HG03175 (cell line): ENCODE measurements at regions not wholly inside any gene's neighbourhood (a gene's known extent, or its start where the extent isn't known, plus 50 kb on each side); places are given as distances from the start of the nearest gene placed in this dataset.

Experiments
- ATAC-seq: cut with Tn5 transposase; IDR thresholded peaks from one replicate; pipeline ENCODE4 v1.9.1; 2021; ENCODE audit warnings: mild to moderate bottlenecking, moderate library complexity; ENCODE audit not compliant: unreplicated experiment

DNA sequence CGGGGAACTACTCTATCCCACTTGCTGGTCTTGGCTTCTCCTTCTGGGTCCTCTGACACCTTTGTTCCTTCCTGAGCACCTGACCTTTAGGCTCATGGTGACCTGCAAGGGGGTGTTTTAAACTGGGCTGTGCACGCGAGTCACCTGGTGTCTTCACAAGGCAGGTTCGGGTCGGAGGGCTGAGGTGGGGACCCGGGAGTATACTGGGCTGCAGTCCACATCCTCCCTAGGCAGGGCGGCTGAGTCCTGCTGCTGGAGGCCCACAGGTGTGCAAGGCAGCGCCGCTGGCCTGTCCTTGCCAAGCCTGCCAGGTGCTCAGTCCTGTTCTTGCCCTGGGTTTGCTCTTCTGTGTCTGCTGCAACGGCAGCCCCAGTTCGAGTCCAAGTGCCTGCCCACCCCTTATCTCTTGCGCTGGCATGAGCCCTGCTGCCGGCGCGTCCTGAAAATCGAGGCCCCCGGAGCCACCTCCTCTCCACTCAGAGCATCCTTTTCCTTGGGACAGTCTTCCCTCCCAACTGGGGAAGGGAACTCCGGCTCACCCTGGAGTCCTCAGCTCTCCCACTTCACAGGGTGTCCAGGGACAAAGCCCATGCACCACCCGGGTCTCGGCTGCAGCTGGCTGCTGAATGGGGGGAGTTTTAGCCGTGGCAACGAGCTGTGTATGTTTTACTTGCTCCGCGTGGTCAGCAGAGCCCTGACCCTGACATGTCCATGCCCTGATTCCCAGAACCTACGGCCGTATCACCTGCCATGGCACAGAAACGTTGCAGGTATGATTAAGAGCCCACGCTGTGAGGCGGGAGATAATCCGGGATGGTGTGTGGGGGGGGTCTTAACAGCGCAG is 193.5 kb downstream of the TEX29 start:
- no peak for ATAC-seq

DNA sequence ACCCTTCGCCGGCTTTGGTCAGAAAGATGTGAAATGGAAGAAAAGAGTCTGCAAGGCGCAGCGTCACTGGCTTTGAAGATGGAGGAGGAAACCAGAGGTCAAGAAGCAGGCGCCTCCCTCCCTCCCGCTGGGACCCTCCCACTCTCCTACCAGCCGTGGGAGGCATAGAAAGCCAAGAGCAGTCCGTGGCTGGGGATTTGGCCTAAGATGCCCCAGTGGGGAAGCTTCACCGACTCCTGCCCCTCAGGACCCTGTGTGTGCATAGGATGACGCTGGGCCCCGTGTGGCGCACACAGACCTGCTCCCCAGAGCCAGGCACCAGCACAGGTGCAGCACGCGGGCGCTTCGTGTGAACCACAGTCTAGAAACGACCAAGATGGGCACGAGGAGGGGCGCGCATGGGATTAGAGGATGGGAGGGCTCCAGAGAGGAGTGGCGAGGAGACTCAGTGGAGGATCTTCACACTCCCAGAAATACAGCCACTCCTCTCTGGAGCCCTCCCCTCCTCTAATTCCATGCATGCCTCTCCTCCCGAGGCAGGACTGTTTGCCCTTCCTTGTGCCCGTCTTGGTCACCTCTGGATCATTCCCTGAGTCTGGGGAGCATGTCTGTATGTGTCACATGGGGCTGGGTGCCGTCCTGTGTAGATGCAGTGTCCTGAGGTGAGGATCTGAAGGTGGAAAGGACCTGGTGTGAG is 194.3 kb downstream of the TEX29 start:
- ATAC-seq = no peak

DNA sequence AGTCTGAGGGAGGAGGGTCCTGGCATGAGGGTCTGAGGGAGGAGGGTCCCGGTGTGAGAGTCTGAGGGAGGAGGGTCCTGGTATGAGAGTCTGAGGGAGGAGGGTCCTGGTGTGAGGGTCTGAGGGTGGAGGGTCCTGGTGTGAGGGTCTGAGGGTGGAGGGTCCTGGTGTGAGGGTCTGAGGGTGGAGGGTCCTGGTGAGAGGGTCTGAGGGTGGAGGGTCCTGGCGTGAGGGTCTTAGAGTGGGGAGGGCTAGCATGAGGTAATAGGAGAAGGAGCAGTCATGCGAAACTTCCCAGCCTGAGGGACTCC is 194.8 kb downstream of the TEX29 start:
- ATAC-seq = no peak

DNA sequence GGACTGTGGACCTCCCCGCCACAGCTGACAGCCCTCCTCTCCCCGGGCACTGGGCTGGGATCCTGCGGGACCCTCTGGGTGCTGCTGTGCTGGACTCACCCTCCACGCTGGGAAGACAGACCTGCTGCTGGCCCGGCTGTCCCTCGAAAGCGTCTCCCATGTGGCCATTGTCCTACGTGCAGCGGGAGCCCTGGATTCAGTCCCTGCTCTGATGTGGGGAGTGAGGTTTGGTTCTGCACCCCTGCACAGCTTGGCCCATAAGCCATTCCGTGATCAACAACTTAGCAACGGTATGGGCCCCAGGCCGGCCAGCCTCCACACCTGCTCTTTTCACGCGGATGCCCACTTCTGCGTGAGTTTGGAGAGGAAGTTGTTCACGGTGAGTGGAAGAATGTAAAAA is 195.2 kb downstream of the TEX29 start:
- ATAC-seq = no peak

DNA sequence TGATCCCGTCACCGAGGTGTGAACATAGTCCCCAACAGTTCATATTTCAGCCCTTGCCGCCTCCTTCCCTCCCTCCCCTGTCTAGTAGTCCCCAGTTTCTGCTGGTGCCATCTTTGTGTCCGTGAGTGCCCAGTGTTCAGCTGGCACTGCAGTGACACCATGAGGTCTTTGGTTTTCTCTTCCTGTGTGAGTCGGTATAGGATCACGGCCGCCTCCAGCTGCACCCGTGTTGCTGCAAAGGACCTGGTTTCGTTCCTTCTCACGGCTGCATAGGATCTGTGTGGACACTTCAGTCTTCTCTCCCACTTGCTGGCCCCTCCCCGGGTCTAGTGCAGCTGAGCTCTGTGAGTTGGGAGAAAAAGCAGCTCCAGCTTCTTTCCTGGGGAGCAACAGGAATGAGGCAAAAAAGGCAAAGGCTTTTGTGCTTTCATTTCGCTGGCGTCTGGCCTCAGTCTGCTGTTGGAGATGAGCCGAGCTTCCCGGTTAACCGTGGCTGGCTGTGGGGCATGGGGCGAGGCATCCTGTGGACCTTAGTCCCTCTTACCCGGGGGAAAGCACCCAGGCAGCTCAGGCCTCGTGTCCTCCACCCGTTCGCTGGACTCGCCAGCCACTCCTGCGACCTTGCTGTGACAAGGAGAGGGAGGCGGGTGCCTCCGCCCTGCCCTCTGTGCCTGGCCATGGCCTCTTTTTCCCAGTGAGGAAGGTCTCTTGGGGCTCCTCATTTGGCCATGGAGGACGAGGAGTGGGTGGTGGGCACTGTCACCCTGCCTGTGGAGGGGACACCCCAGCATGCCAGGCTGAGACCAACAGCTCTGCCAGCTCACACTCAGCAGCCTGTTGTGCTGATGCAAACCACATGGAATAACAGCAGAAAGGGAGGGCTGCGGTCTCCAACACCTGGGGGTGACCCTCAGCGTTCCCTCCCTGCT is 196.5 kb downstream of the TEX29 start:
- ATAC-seq = no peak

DNA sequence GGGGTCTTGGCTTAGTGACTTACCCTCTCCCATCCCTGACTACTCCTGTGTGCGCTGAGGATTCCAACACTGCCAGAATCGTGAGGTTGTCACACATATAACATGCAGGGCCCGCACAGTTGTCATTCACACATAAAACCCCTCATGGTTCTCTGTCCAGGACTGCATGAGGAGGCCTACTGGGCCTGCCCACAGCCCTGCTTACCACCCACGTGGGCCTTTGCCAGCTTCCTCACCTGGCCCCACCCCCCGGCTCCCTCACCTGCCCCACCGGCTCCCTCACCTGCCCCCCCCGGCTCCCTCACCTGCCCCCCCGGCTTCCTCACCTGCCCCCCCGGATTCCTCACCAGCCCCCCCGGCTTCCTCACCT is 197.2 kb downstream of the TEX29 start:
- no peak for ATAC-seq

DNA sequence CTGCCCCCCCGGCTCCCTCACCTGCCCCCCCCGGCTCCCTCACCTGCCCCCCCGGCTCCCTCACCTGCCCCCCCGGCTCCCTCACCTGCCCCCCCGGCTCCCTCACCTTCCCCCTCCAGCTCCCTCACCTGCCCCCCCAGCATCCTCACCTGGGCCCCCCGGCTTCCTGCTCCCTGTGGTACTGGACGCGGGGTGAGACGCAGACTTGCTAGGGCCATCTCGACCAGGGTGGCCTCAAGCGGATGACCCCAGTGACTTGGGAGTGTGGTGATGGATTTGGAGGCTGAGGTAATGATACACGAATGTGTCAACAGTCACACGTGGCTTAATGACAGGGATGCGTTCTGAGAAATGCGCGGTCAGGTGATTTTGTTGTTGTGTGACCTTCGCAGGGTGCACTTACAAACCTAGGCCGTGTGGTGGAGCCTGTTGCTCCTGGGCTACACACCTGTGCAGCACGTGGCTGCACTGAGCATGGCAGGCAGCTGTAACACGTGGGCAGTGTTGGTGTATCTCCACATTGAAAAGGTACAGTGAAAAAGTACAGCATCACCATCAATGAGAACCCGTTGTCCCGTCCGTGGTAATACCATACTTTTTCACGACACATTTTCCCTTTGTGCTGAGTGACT is 197.8 kb downstream of the TEX29 start:
- no peak for ATAC-seq

DNA sequence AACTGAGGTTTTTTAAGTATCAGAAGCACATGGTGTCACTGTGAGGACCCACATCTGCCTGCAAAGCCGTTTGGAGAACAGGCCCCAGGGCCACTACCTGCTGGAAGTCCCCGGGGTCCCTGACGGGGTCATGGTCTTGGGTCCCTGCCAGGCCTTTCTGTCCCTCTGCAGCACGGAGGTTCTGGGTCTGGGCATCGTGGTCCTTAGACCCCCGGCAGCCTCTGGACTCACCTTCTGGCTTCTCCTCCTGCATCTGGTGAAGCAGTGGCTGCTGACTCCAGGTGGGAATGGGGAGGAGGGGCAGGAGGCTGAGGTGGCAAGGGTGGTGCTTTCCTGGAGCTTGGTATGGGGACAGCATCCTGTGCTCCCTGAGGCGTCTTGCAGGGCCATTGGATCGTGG is 198.6 kb downstream of the TEX29 start:
- no peak for ATAC-seq

DNA sequence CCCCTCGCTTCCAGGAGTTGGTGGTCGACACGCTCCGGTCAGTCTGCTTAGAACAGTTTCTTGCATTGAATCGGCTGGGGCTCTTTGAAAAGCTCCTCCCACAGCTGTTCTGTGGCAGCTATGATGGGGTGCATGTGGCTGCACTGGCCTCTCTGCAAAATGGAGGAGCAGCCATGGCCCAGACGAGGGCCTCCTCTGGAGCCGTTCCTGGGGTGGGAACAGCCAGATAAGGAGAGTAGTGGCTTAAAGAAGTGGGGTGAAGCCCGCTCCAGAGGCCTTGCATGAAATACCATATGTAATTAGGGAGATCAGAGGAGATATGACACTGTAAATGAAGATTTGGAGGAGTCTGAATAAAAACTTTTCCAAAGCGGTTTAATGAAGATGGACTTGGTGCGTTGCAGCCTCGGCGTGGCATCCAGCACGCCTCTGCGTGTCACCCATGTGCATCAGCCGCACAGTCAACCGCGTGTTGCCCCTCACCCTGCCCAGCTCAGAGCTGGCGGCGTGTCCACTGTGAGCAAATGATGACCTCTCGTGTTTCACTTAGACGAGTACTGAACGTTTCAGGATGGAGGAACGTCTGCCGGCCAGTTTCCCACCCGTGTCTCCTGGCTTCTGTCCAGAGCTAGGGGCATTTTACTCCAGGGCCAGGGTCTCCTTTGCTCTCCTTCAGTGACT is 199.2 kb downstream of the TEX29 start:
- no peak for ATAC-seq

DNA sequence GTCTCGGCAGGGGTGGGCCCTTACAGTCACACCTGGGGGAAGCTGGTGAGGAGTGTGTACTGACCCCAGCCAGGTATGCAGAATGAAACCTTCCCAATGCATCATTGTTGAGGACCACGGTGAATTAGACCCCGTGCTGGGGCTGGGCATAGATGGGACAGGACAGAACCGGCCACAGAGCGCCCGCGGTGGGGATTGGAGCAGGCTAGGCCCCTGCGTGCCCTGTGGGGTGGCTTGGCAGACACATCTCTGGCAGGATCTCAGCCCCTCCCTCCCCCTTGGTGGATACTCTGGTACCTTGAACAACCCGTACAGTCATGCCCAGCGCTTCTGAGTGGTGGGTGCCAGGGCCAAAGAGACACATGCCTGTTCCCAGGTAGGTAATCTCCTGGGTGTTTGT is 200.6 kb downstream of the TEX29 start:
- ATAC-seq = no peak

DNA sequence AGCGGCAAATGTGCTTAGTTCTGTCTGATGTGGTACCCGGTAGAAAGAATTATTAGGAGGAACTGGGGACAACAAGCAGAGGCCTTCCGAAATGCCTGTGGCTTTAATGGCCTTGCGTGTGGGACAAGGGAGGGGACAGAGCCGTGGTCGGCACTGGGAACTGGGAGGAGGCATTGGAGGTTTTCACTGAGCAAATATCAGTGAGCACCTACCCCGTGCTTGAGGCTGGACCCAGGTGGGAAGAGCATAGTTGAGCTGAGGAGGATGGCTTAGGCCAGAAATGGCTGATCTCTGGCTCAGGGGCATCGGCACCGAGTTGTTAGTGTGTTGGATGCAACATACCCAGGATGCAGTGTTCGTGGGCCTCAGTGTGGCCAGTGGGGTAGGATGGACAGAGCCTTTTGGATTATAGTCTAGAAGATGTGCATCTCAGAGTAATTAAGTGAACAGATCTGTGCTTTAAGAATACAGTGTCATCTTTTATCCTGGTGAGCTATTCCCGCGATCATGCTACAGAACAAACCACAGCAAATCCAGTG is 201.3 kb downstream of the TEX29 start:
- no peak for ATAC-seq

DNA sequence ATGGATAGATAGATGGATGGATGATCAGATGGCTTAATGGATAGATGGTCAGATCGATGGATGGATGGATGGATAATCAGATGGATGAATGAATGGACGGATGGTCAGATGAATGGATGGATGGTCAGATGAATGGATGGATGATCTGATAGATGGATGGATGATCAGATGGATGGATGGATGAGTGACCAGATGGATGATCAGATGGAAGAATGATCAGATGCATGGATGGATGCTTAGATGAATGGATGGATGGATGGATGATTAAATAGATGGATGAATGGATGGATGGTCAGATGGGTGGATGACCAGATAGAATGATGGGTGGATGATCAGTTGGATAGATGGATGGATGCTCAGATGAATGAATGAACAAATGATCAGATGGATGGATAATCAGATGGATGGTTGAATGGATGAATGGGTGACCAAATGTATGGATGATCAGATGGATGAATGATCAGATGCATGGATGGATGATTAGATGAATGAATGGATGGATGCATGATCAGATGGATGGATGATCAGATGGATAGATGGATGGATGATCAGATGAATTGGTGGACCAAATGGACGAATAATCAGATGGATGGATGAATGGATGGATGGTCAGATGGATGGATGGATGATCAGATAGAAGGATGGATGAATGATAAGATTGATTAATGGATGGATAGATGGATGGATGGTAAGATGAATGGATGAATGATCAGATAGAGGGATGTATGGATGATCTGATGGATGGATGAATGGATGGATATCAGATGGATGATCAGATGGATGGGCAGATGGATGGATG is 205.1 kb downstream of the TEX29 start:
- no peak for ATAC-seq

DNA sequence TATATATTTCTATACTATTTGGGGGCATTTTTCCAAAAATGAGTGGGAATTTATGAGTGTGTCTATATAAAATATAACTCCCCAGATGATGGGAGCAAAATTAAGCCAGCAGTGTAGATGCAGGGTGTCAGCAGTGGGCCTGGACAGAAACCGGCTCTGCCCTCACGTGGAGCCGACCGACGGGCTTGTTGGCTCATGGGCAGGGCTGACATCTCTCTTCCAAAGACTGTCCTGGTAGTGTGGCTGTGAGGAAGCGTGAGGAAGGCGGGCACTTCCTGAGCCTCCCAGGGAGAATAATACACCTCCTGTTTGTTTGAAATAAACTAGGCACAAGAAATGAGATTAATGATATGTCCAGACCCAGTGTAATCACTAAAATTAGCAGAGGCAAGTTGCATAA is 206.5 kb downstream of the TEX29 start:
- ATAC-seq = no peak

DNA sequence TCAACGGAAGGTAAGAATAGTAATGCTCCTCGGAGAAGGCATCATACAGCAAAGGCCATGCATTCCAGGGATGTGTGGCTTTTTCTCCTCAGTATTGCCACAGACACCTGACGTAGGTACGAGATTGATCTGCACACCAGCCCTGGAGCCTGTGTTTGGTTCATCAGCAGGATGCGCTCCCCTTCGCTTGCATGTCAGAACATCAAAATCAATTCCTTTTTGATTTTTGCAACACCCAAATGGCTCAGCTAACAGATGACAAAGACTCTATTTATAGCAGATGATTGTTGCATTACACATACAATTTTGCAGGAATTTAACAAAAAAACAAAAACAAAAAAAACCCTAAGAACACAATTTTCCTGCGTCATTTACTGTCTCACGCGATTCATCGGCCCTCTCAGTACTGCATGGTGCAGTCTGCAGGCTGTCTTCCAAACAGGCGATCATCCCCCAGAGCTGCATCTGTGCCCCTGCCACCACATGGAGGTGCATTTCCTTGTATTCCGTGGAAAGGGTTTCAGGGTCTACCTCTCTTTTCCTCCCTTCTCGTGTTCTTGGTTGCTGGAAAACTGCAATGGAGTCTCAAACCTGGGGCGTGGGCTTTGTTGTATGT is 207.3 kb downstream of the TEX29 start:
- no peak for ATAC-seq

DNA sequence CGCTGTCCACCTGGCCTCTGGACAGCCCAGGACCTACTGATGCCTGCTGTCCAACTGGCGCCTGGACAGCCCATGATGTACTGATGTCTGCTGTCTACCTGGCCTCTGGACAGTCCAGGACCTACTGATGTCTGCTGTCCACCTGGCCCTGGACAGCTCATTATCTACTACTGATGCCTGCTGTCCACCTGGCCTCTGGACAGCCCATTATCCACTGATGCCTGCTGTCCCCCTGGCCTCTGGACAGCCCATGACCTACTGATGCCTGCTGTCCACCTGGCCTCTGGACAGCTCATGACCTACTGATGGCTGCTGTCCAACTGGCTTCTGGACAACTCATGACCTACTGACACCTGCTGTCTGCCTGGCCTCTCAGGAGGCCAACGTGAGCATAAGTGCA is 208.1 kb downstream of the TEX29 start:
- no peak for ATAC-seq

DNA sequence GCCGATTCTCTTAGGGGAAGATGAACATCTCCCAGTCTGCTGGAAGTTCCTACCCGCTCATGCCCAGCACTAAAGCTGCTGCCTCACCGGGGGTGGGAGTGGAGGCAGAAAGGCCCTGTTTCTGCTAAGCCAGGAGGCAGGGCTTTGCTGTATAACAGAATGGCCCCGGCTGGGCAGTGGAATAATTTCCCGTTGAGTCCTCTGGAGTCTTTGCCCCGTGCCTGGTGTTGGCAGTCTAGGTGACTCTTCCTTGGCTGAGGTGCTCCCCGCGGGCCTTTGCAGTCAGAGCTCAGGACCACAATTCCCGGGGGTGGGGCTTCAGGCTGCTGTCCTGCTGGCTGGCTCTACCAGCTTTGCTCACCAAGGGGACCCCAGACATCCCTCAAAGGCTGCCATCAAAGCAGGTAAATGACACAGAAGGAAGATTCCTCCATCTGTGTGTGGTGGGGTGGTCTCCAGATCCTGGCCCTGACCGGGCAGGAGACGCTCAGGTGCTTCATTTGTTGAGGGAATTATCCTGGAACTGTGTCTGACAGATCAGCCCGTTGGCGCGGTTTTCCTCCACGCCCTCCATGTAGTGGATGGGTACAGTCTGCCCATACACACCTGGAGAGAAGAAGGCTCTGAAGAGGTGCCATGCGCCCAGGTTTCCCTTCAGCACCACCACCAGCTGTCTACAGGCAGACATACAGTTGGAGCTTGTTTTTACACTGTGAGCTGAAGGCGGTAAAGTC is 209.9 kb downstream of the TEX29 start:
- no peak for ATAC-seq

DNA sequence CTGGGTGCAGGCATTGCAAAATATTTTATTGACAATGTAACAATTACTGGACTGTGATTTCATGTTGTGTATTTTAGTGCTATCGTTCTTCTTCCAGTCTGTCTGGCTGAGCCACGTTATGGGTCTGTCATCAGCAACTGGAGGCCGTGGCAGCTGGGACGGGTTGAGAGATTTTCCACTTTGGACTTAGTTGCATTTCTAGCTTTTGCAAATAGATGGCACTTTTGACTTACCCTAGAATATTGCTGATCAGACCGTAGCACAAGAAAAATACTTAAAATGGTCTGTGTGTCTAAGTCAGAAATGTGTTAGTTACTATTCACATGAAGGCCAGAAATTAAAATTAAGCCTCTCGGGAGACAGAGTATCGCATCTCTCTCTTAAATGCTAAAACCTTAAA is 211.1 kb downstream of the TEX29 start:
- ATAC-seq = no peak

DNA sequence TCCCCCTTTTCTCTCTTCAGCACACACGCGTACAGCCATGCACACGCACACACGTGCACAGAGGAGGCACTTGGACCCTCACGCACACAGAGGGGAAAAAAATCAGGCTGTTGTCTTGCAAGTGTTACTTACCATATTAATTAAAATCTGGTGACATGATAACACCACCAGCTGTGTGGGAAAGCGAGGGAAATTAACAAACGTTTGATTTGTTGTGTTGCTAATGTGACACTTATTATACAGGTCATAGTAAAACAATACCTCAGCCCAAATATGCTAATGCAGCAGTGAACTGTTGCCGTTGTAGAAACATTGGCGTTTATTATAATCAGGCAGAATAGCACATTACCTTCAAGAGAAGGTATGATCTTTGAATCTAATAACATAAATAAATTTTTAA is 211.7 kb downstream of the TEX29 start:
- no peak for ATAC-seq
